ENCODE measurements at regions not wholly inside any gene's neighbourhood (a gene's known extent, or its start where the extent isn't known, plus 50 kb on each side); places are given as distances from the start of the nearest gene placed in this dataset.

GRCh38 chr1:232553050-232553754, 76.7 kb downstream of the SIPA1L2 start:
- TF ChIP-seq POLR2AphosphoS5 (IDR thresholded peaks at IDR 0.05) (peak in 1 of 3 donors; percentile 24), POLR2A (IDR thresholded peaks at IDR 0.05) (no peak), CTCF (IDR thresholded peaks at IDR 0.05 in 8 of 11, conservative IDR thresholded peaks at IDR 0.05 in 3 of 11) (no peak)
- Histone ChIP-seq H3K27ac (peak overlapping the region in 5 of 8 donors; percentile 2 to 52 (median 37)), H3K27me3 (replicated peaks in 1 of 7) (peaks cover 0 to 4% (median 0%) of the 10 kb centered on the region in 7 donors), H3K36me3 (no peaks in the 10 kb centered on the region), H3K4me1 (peaks cover 0 to 44% (median 9%) of the 10 kb centered on the region in 6 donors), H3K4me3 (no peak overlapping the region), H3K9me3 (no peaks in the 10 kb centered on the region)
- intact Hi-C loops (cut with DNase I; ENCODE audit: low total_unique reads), result no loop called here
- DNase-seq, result no peak
- WGBS, 5 donors, result 49 to 76% (median 65%) methylated on average over 12 of the region's 12 CpGs

DNA sequence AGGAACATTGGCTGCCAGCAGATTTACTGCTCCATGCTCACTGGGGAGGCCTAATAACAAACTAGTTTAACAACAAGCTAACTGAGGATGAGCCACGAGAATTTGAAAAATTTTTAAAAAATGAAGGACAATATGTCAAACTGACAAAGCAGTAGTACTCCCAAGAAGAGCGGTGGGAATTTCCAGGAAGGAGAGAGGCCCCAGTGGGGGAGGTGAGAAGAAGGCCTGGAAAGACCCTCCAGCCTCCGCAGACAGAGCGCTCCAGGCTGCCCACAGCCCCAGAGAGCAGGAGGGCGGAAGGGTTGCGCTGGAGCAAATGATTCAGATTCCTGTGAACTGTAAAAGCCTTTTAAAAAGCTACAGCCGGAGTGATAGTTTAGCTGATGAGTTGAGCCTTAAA, 78.5 kb downstream of the SIPA1L2 start:
- TF ChIP-seq POLR2A (IDR thresholded peaks at IDR 0.05), result no peak
- peak in 2 of 3 donors; percentile 41 to 59 for TF ChIP-seq POLR2AphosphoS5 (IDR thresholded peaks at IDR 0.05)
- Histone ChIP-seq H3K4me3 (no peak overlapping the region), H3K36me3 (no peaks in the 10 kb centered on the region), H3K27ac (peak overlapping the region in 5 of 8 donors; percentile 21 to 54 (median 46)), H3K4me1 (peaks cover 0 to 44% (median 11%) of the 10 kb centered on the region in 6 donors), H3K9me3 (no peaks in the 10 kb centered on the region), H3K27me3 (replicated peaks in 1 of 7) (peaks cover 0 to 4% (median 0%) of the 10 kb centered on the region in 7 donors)
- intact Hi-C loops (cut with DNase I; ENCODE audit: low total_unique reads), result no loop called here
- DNase-seq, result no peak
- 66 to 93% (median 83%) methylated on average over 7 of the region's 7 CpGs for WGBS, 5 donors

DNA sequence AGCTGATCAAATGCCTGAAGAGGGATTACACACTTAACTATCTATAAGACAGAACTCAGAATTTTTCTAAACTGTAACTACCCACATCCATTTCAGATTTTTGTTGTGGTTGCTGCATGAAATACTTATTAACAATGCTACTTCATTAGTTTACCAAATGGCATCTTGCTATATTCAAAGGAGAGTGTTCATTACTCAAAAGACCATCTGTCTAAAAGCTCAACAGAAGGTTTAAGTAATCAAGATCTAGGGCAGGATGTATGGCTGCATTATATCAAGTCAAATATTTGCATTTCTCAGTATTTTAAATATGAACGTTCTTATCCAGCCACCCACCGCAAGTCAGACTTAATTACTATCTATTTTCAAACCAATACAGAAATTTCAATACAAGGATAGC, 79.9 kb downstream of the SIPA1L2 start:
- no peaks in the 10 kb centered on the region for H3K36me3 ChIP-seq
- intact Hi-C loops (cut with DNase I; ENCODE audit: low total_unique reads), result no loop called here
- H3K9me3 ChIP-seq, result no peaks in the 10 kb centered on the region
- TF ChIP-seq CTCF (IDR thresholded peaks at IDR 0.05 in 8 of 11, conservative IDR thresholded peaks at IDR 0.05 in 3 of 11), result no peak
- no peak for TF ChIP-seq POLR2AphosphoS5 (IDR thresholded peaks at IDR 0.05)
- no peak for TF ChIP-seq POLR2A (IDR thresholded peaks at IDR 0.05)
- no peak overlapping the region for H3K4me3 ChIP-seq
- peak overlapping the region in 1 of 8 donors; percentile 5 for H3K27ac ChIP-seq
- no peak for DNase-seq
- H3K4me1 ChIP-seq, result peaks cover 0 to 36% (median 10%) of the 10 kb centered on the region in 6 donors
- 79 to 89% (median 85%) methylated on average over 2 of the region's 2 CpGs for WGBS, 5 donors
- peaks cover 0 to 4% (median 0%) of the 10 kb centered on the region in 7 donors for H3K27me3 ChIP-seq (replicated peaks in 1 of 7)

DNA sequence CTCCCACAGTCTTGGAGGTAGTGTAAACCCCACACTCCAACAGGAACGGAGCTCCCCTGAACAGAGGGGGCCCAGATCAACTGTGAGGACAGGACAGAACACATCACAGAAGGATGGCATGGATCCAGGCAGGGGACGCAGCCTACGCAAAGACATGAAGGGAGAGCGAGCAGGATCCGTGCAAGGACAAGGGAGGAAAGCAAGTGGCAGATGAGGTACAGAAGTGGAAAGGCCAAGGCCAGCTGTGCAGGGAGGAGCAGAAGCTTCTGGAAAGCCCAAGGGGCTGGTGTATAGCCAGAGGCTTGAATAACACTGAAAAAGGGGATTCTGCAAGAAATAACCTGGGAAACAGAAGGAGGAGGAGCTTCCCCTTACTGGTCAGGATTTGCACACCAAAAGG, 81.2 kb downstream of the SIPA1L2 start:
- Histone ChIP-seq H3K9me3 (no peaks in the 10 kb centered on the region), H3K36me3 (no peaks in the 10 kb centered on the region), H3K27me3 (replicated peaks in 1 of 7) (peaks cover 0 to 4% (median 0%) of the 10 kb centered on the region in 7 donors), H3K4me1 (peaks cover 0 to 27% (median 4%) of the 10 kb centered on the region in 6 donors), H3K27ac (peak overlapping the region in 3 of 8 donors; percentile 1 to 22 (median 3)), H3K4me3 (no peak overlapping the region)
- intact Hi-C loops (cut with DNase I; ENCODE audit: low total_unique reads), result no loop called here
- no peak for TF ChIP-seq CTCF (IDR thresholded peaks at IDR 0.05 in 8 of 11, conservative IDR thresholded peaks at IDR 0.05 in 3 of 11)
- peak in 2 of 3 donors; percentile 9 to 33 for TF ChIP-seq POLR2AphosphoS5 (IDR thresholded peaks at IDR 0.05)
- no peak for TF ChIP-seq POLR2A (IDR thresholded peaks at IDR 0.05)
- DNase-seq, result no peak
- 80 to 86% (median 80%) methylated on average over 5 of the region's 5 CpGs for WGBS, 5 donors
